ENCODE measurements at regions not wholly inside any gene's neighbourhood (a gene's known extent, or its start where the extent isn't known, plus 50 kb on each side); places are given as distances from the start of the nearest gene placed in this dataset.
A peak's percentile ranks its signal among the peaks of the same experiment; 100 is the strongest.

DNA sequence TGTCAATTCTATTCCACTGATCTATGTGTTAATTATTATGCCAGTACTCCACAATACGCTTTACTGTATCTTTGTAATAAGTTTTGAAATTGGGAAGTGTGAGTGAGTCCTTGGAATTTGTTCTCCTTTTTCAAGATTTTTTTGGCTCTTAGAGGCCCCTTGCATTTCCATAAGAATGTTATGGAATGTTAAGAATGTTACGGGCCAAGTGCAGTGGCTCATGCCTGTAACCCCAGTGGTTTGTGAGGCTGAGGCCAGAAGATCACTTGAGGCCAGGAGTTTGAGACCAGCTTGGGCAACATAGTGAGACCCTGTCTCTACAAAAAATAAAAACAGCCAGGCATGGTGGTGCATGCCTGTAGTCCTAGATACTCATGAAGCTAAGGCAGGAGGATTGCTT lies 167.6 kb upstream of the CXorf66 start:
- no peak for TF ChIP-seq CREB1 (CRISPR knock-in tag; IDR thresholded peaks at IDR 0.05)
- TF ChIP-seq, protein P1, sequence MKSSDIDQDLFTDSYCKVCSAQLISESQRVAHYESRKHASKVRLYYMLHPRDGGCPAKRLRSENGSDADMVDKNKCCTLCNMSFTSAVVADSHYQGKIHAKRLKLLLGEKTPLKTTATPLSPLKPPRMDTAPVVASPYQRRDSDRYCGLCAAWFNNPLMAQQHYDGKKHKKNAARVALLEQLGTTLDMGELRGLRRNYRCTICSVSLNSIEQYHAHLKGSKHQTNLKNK (CRISPR knock-in tag; IDR thresholded peaks at IDR 0.05), result no peak
- no peak for TF ChIP-seq AR (CRISPR knock-in tag; IDR thresholded peaks at IDR 0.05)
- 0 out of 2 replicates have a peak, but pooled peaks have one; percentile 6 for TF ChIP-seq GTF2I (CRISPR knock-in tag; conservative IDR thresholded peaks at IDR 0.05)
- TF ChIP-seq, protein P2, sequence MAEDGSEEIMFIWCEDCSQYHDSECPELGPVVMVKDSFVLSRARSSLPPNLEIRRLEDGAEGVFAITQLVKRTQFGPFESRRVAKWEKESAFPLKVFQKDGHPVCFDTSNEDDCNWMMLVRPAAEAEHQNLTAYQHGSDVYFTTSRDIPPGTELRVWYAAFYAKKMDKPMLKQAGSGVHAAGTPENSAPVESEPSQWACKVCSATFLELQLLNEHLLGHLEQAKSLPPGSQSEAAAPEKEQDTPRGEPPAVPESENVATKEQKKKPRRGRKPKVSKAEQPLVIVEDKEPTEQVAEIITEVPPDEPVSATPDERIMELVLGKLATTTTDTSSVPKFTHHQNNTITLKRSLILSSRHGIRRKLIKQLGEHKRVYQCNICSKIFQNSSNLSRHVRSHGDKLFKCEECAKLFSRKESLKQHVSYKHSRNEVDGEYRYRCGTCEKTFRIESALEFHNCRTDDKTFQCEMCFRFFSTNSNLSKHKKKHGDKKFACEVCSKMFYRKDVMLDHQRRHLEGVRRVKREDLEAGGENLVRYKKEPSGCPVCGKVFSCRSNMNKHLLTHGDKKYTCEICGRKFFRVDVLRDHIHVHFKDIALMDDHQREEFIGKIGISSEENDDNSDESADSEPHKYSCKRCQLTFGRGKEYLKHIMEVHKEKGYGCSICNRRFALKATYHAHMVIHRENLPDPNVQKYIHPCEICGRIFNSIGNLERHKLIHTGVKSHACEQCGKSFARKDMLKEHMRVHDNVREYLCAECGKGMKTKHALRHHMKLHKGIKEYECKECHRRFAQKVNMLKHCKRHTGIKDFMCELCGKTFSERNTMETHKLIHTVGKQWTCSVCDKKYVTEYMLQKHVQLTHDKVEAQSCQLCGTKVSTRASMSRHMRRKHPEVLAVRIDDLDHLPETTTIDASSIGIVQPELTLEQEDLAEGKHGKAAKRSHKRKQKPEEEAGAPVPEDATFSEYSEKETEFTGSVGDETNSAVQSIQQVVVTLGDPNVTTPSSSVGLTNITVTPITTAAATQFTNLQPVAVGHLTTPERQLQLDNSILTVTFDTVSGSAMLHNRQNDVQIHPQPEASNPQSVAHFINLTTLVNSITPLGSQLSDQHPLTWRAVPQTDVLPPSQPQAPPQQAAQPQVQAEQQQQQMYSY (CRISPR knock-in tag; IDR thresholded peaks at IDR 0.05), result no peak
- no peak for TF ChIP-seq MLX (CRISPR knock-in tag; IDR thresholded peaks at IDR 0.05)
- no peak for TF ChIP-seq KAT7 (CRISPR knock-in tag; IDR thresholded peaks at IDR 0.05; ENCODE audit: borderline replicate concordance)
- TF ChIP-seq, protein P3, sequence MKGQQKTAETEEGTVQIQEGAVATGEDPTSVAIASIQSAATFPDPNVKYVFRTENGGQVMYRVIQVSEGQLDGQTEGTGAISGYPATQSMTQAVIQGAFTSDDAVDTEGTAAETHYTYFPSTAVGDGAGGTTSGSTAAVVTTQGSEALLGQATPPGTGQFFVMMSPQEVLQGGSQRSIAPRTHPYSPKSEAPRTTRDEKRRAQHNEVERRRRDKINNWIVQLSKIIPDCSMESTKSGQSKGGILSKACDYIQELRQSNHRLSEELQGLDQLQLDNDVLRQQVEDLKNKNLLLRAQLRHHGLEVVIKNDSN (CRISPR knock-in tag; IDR thresholded peaks at IDR 0.05), result no peak
- TF ChIP-seq ZNF219 (CRISPR knock-in tag; IDR thresholded peaks at IDR 0.05; ENCODE audit: borderline replicate concordance), result no peak
- no peak for TF ChIP-seq HMGA2 (CRISPR knock-in tag; IDR thresholded peaks at IDR 0.05)
- no peak for TF ChIP-seq SMAD3 (CRISPR knock-in tag; IDR thresholded peaks at IDR 0.05; ENCODE audit: borderline replicate concordance)
- peak; percentile 98 for TF ChIP-seq ZNF121 (CRISPR knock-in tag; IDR thresholded peaks at IDR 0.05)
- TF ChIP-seq ZNF396 (CRISPR knock-in tag; IDR thresholded peaks at IDR 0.05; ENCODE audit: borderline replicate concordance), result no peak
- TF ChIP-seq MAX (CRISPR knock-in tag; IDR thresholded peaks at IDR 0.05), result no peak
- TF ChIP-seq NFYB (CRISPR knock-in tag; conservative IDR thresholded peaks at IDR 0.05; ENCODE audit: low read depth), result no peak
- TF ChIP-seq OVOL2 (CRISPR knock-in tag; IDR thresholded peaks at IDR 0.05; ENCODE audit: borderline replicate concordance), result no peak
- TF ChIP-seq, protein P4, sequence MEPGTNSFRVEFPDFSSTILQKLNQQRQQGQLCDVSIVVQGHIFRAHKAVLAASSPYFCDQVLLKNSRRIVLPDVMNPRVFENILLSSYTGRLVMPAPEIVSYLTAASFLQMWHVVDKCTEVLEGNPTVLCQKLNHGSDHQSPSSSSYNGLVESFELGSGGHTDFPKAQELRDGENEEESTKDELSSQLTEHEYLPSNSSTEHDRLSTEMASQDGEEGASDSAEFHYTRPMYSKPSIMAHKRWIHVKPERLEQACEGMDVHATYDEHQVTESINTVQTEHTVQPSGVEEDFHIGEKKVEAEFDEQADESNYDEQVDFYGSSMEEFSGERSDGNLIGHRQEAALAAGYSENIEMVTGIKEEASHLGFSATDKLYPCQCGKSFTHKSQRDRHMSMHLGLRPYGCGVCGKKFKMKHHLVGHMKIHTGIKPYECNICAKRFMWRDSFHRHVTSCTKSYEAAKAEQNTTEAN (CRISPR knock-in tag; IDR thresholded peaks at IDR 0.05), result no peak
- TF ChIP-seq, protein P5, sequence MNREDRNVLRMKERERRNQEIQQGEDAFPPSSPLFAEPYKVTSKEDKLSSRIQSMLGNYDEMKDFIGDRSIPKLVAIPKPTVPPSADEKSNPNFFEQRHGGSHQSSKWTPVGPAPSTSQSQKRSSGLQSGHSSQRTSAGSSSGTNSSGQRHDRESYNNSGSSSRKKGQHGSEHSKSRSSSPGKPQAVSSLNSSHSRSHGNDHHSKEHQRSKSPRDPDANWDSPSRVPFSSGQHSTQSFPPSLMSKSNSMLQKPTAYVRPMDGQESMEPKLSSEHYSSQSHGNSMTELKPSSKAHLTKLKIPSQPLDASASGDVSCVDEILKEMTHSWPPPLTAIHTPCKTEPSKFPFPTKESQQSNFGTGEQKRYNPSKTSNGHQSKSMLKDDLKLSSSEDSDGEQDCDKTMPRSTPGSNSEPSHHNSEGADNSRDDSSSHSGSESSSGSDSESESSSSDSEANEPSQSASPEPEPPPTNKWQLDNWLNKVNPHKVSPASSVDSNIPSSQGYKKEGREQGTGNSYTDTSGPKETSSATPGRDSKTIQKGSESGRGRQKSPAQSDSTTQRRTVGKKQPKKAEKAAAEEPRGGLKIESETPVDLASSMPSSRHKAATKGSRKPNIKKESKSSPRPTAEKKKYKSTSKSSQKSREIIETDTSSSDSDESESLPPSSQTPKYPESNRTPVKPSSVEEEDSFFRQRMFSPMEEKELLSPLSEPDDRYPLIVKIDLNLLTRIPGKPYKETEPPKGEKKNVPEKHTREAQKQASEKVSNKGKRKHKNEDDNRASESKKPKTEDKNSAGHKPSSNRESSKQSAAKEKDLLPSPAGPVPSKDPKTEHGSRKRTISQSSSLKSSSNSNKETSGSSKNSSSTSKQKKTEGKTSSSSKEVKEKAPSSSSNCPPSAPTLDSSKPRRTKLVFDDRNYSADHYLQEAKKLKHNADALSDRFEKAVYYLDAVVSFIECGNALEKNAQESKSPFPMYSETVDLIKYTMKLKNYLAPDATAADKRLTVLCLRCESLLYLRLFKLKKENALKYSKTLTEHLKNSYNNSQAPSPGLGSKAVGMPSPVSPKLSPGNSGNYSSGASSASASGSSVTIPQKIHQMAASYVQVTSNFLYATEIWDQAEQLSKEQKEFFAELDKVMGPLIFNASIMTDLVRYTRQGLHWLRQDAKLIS (CRISPR knock-in tag; IDR thresholded peaks at IDR 0.05; ENCODE audit: borderline replicate concordance), result no peak
- TF ChIP-seq, protein P6, sequence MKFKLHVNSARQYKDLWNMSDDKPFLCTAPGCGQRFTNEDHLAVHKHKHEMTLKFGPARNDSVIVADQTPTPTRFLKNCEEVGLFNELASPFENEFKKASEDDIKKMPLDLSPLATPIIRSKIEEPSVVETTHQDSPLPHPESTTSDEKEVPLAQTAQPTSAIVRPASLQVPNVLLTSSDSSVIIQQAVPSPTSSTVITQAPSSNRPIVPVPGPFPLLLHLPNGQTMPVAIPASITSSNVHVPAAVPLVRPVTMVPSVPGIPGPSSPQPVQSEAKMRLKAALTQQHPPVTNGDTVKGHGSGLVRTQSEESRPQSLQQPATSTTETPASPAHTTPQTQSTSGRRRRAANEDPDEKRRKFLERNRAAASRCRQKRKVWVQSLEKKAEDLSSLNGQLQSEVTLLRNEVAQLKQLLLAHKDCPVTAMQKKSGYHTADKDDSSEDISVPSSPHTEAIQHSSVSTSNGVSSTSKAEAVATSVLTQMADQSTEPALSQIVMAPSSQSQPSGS (CRISPR knock-in tag; IDR thresholded peaks at IDR 0.05; ENCODE audit: borderline replicate concordance, low read depth), result no peak
- TF ChIP-seq NFATC4 (CRISPR knock-in tag; IDR thresholded peaks at IDR 0.05), result no peak
- TF ChIP-seq, protein P7, sequence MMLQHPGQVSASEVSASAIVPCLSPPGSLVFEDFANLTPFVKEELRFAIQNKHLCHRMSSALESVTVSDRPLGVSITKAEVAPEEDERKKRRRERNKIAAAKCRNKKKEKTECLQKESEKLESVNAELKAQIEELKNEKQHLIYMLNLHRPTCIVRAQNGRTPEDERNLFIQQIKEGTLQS (CRISPR knock-in tag; conservative IDR thresholded peaks at IDR 0.05), result no peak
- no peak for TF ChIP-seq NFE2L1 (CRISPR knock-in tag; IDR thresholded peaks at IDR 0.05)
- peak; percentile 93; the same call in 1 of the 2 replicates for TF ChIP-seq TEAD1 (CRISPR knock-in tag; IDR thresholded peaks at IDR 0.05)
- peak overlapping the region; percentile 53; the same call in 1 of the 2 replicates for H3K27ac Mint-ChIP-seq
- peak; percentile 14 for DNase-seq (ENCODE audit: low spot score)

More for the DNA sequence above, 167.6 kb upstream of the CXorf66 start:
- ChIA-PET CTCF (no interaction called here), POLR2A (no interaction called here)
- Mint-ChIP-seq H3K36me3 (peaks cover 8% of the 10 kb centered on the region; the same call in 1 of the 2 replicates), H3K4me1 (peaks cover 10% of the 10 kb centered on the region), H3K9me3 (peaks cover 9% of the 10 kb centered on the region), H3K4me3 (no peak overlapping the region), H3K27me3 (ENCODE audit: low read depth) (no peaks in the 10 kb centered on the region)
- ATAC-seq, result peak; percentile 86

Measured in WTC11 (cell line).